Peyer's patch (tissue), 4 donors: ENCODE measurements at regions not wholly inside any gene's neighbourhood (a gene's known extent, or its start where the extent isn't known, plus 50 kb on each side); places are given as distances from the start of the nearest gene placed in this dataset.

Experiments
- POLR2A ChIP-seq, 2 donors: fragments of 450-650 bp; IDR thresholded peaks; one replicate each; pipeline ENCODE4 v1.5.1; 2017; ENCODE audit warnings: antibody characterized with exemption in 2 of 2, mild to moderate bottlenecking in 2 of 2, moderate library complexity in 2 of 2
- TF ChIP-seq, protein P1 (sequence below), 6 experiments: fragments of 450-650 bp in 4 of 6; fragments of 200-600 bp in 2 of 6; sonication (generic) in 1 of 6; IDR thresholded peaks; one replicate each; pipeline ENCODE4 v1.5.1; 2017 to 2019; ENCODE audit warnings: antibody characterized with exemption in 6 of 6, mild to moderate bottlenecking in 3 of 6, moderate library complexity in 1 of 6

- TF ChIP-seq, protein P1, sequence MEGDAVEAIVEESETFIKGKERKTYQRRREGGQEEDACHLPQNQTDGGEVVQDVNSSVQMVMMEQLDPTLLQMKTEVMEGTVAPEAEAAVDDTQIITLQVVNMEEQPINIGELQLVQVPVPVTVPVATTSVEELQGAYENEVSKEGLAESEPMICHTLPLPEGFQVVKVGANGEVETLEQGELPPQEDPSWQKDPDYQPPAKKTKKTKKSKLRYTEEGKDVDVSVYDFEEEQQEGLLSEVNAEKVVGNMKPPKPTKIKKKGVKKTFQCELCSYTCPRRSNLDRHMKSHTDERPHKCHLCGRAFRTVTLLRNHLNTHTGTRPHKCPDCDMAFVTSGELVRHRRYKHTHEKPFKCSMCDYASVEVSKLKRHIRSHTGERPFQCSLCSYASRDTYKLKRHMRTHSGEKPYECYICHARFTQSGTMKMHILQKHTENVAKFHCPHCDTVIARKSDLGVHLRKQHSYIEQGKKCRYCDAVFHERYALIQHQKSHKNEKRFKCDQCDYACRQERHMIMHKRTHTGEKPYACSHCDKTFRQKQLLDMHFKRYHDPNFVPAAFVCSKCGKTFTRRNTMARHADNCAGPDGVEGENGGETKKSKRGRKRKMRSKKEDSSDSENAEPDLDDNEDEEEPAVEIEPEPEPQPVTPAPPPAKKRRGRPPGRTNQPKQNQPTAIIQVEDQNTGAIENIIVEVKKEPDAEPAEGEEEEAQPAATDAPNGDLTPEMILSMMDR (IDR thresholded peaks at IDR 0.05) = no peak
- TF ChIP-seq POLR2A (IDR thresholded peaks at IDR 0.05) = no peak
Measured at GRCh38 chr16:14372471-14372870, 257.6 kb downstream of the PARN start.
